VCaP (cell line): ENCODE measurements at regions not wholly inside any gene's neighbourhood (a gene's known extent, or its start where the extent isn't known, plus 50 kb on each side); places are given as distances from the start of the nearest gene placed in this dataset.

Source experiments
- H3K27ac ChIP-seq: fragments of 450-650 bp; 2 replicates; pipeline ENCODE4 v1.5.1; 2017
- TF ChIP-seq, protein P1 (sequence below): fragments of 450-650 bp; conservative IDR thresholded peaks from 2 replicates; pipeline ENCODE4 v1.5.1; 2017; ENCODE audit warnings: mild to moderate bottlenecking, moderate library complexity

DNA sequence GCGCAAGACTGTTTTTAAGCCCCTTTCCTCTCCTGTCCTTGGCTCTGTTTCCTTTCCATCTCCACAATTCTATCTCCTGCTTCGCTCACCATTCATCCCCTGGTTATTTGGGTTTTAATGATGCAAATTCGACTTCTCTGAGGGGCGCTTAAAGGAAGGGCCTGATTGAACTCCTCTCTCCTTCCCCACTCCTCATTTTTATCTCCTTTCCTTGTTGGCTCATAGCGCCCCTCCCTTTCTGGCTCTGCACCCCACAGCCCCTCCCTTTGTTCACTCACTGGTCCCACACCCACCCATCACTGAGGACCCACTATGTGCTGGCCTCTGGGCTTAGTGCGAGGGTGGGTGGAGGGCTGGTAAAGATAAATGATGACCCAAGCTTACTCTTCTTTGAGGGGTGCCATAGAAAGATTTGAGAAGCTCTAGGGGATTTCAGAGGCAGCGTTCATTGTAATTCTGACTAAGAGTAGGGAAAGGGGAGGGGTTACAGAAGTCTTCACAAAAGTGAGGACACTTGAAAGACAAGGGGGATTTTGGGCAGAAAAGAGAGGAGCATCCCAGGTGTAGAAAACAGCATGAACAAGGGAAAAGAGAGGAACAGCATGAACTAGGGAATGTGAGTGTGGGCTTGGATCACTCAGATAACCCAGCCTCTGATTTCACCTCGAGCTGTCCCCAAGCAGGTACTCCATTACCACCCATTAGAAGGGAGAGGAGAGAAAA, 507.8 kb downstream of the CD83 start:
- H3K27ac ChIP-seq: no peak overlapping the region

DNA sequence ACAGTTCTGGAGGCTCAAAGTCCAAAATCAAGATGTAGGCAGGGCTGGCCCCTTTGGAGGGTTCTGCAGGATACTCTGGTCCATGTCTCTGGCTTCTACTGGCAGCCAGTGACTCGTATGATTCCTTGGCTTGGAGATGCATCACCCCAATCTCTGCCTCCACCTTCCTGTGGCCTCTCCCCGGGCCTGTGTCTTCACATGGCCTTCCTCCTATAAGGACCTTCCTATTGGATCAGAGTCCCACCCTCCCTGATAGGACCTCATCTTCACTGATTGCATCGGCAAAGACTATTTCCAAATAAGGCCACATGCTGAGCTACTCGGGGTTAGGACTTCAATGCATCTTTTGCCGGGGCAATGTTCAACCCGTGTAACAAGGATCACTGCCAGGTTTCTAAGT, 509.0 kb downstream of the CD83 start:
- TF ChIP-seq, protein P1, sequence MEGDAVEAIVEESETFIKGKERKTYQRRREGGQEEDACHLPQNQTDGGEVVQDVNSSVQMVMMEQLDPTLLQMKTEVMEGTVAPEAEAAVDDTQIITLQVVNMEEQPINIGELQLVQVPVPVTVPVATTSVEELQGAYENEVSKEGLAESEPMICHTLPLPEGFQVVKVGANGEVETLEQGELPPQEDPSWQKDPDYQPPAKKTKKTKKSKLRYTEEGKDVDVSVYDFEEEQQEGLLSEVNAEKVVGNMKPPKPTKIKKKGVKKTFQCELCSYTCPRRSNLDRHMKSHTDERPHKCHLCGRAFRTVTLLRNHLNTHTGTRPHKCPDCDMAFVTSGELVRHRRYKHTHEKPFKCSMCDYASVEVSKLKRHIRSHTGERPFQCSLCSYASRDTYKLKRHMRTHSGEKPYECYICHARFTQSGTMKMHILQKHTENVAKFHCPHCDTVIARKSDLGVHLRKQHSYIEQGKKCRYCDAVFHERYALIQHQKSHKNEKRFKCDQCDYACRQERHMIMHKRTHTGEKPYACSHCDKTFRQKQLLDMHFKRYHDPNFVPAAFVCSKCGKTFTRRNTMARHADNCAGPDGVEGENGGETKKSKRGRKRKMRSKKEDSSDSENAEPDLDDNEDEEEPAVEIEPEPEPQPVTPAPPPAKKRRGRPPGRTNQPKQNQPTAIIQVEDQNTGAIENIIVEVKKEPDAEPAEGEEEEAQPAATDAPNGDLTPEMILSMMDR: no peak

More for the DNA sequence above, 507.8 kb downstream of the CD83 start:
- TF ChIP-seq, protein P1: no peak

DNA sequence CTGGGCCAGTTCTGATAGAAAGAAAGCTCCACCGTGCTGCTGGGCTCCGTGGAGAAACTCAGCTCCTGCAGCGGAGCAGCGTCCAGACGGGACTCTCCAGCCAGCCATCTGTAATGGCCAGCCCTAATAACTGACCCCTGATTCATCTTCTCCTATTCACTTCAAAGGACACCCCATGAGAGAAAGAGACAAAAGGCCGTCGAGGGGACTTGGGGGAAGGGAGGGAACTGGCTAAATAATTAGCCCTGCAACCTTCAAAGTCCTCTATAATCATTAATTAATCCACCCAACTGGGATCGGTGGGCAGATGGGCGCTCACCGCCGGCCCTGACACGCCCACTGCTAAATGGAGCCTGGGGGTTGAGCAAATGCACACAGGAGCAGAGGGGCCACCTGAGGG, 512.4 kb downstream of the CD83 start:
- H3K27ac ChIP-seq: no peak overlapping the region
- TF ChIP-seq, protein P1: no peak

More for the DNA sequence above, 509.0 kb downstream of the CD83 start:
- H3K27ac ChIP-seq: no peak overlapping the region

DNA sequence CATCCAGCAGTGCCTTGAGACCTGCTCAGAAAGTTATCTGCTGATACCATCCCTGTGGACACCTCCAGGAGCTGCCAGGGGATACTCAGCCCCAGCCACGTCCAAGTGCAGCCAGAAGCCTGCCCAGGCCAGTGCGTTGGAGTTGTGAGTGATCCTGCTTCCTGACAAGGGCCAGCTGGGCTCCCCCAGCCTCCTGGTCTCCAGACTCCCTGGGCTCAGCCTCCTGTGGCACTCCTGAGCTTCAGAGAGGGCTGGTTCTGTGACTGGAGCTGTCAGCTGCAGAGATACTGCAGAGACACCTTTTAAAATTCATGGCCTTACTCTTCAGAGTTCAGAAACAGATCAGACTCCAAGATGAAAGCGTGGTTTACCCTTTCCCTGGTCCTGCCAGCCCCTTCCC, 515.9 kb downstream of the CD83 start:
- TF ChIP-seq, protein P1: no peak

DNA sequence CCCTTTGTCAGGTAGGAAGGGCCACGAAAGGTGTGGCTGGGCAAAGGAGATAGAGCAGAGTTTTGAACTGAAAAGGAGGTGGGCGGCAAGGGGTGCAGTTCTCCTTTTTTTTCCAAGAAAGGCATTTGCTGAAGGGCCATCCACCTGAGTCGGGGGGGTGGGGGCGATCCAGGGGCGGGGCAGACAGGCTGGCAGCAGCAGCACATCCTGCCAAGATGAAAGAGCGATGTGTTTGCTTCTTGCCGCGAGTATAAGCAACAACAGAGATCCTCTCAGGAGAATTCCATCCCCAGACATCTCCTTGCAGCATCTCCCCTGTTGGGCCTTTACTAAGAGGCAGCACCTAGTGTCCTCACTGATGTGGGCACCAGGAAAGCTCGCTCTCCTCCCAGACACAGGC, 516.5 kb downstream of the CD83 start:
- no peak overlapping the region for H3K27ac ChIP-seq
- TF ChIP-seq, protein P1: no peak

More for the DNA sequence above, 515.9 kb downstream of the CD83 start:
- no peak overlapping the region for H3K27ac ChIP-seq

DNA sequence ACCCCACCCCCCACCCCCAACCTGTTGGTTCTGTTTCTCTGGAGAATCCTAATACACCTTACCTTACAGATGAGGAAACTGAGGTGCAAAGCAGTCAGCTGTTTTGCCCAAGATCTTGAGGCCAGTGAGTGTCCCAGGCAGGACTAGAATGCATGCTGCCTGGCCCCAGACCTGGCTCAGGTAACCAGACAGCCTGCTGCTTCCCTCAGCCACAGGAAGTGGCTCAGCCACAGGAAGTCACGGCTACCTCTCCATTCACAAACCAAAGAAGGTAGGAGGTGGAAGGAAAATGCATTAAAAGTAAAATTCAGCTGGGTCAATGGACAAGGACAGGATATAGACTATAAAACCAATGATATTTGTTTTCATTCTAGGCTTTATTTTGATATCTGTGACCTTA, 517.6 kb downstream of the CD83 start:
- TF ChIP-seq, protein P1: no peak
- no peak overlapping the region for H3K27ac ChIP-seq

DNA sequence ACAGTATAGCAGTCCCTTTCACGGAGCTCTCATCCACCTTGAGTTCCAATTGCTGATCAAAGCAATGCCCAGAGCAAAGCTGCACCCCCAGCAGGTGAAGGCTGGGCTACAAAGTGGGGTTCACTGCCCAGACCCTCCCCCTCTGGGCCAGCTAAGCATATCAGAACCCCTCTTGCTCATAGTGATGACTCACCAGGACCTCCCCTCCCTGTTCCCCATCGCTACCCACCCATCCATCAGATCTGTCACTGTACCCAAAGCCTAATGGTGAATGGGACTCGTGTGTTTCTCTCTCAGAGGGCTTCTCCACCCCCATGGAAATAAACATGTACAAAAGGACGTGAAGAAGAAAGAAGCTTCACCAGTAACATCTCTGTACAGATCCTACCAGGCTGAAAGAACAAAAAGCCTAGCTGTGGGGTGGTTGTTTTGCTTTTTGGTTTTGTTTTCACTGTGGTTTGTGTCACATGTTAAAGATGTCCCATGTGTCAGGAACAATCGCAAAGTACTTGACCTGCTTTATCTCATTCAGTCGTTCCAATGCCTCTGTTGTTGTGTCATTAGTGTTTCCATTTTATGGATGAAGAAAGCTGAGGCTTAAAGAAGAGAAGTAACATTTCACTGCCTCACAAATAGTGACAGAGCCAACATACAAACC, 518.5 kb downstream of the CD83 start:
- no peak overlapping the region for H3K27ac ChIP-seq
- TF ChIP-seq, protein P1: no peak
